ENCODE measurements at regions not wholly inside any gene's neighbourhood (a gene's known extent, or its start where the extent isn't known, plus 50 kb on each side); places are given as distances from the start of the nearest gene placed in this dataset.

DNA sequence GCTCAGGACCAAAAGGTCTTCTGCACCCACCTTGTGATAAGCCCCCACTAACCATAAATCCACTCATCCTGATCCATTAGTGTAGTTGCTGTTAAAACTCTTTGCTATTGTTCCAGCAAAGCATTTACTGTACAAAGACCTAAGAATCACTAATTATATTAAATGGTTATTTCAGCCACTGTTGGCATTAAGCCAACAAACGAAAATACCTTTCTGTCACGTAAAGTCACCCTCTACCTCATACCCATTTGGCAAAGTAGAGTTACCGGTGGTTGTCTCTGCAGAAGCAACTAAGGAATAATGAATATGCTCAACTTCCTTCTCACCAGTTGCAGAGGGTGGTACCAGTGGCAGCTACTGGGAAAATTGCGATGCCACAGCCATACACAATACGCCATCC is 224.5 kb downstream of the SP3 start:
- H3K4me3 ChIP-seq (replicated peaks; ENCODE audit: low read depth, low read length): no peak overlapping the region
- TF ChIP-seq, protein P1, sequence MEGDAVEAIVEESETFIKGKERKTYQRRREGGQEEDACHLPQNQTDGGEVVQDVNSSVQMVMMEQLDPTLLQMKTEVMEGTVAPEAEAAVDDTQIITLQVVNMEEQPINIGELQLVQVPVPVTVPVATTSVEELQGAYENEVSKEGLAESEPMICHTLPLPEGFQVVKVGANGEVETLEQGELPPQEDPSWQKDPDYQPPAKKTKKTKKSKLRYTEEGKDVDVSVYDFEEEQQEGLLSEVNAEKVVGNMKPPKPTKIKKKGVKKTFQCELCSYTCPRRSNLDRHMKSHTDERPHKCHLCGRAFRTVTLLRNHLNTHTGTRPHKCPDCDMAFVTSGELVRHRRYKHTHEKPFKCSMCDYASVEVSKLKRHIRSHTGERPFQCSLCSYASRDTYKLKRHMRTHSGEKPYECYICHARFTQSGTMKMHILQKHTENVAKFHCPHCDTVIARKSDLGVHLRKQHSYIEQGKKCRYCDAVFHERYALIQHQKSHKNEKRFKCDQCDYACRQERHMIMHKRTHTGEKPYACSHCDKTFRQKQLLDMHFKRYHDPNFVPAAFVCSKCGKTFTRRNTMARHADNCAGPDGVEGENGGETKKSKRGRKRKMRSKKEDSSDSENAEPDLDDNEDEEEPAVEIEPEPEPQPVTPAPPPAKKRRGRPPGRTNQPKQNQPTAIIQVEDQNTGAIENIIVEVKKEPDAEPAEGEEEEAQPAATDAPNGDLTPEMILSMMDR (IDR thresholded peaks at IDR 0.05; ENCODE audit: insufficient read depth, low read length, poor library complexity, severe bottlenecking): no peak
- H3K27me3 ChIP-seq (replicated peaks; ENCODE audit: control insufficient read depth, insufficient read depth, low read length): no peaks in the 10 kb centered on the region; the same call in 1 of the 2 replicates
- H3K36me3 ChIP-seq (ENCODE audit: control insufficient read depth, insufficient read depth, low read length): no peaks in the 10 kb centered on the region
- DNase-seq (ENCODE audit: extremely low read depth, insufficient read length): no peak

DNA sequence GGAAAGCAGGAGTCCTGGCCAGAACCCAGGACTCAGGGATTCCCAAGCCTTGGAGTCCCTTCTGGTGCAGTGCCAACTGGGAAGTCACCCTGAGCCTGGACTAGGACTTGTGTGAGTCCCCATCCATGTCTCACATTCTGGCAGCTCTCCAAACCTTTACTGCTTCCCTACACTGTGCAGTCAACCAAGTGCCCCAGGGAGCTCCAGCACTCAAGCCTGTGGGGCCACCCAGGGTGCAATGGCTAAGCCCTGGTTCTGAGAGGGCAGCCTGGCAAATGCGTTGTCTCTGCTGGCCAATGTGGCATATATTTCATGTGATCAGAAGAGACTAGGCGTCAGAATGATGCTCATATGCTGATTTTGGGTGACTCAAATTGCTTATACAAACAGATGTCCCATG is 223.4 kb downstream of the SP3 start:
- H3K36me3 ChIP-seq (ENCODE audit: control insufficient read depth, insufficient read depth, low read length): no peaks in the 10 kb centered on the region
- H3K27me3 ChIP-seq (replicated peaks; ENCODE audit: control insufficient read depth, insufficient read depth, low read length): no peaks in the 10 kb centered on the region; the same call in 1 of the 2 replicates
- no peak overlapping the region for H3K4me3 ChIP-seq (replicated peaks; ENCODE audit: low read depth, low read length)
- no peak for DNase-seq (ENCODE audit: extremely low read depth, insufficient read length)
- TF ChIP-seq, protein P1 (IDR thresholded peaks at IDR 0.05; ENCODE audit: insufficient read depth, low read length, poor library complexity, severe bottlenecking): no peak

DNA sequence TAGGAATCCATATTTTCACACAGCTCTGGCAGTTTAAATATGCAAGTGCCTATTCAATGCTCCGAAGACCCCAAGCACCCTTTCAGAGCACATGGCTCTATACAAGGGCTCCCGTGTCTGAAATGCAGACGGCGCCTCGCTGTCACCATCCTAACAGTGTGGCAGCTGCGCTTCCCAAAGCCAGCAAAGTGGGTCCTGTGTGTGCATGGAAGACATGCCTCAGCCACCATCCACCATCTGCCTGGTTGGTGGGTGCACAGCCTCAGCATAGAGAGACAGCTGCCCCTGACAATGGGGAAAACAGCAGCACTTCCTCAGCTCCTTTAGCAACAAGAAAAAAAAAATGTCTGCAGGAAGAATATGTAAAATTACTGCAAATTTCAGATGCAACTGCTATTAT is 218.1 kb downstream of the SP3 start:
- peaks cover 2% of the 10 kb centered on the region; the same call in 1 of the 2 replicates for H3K27me3 ChIP-seq (replicated peaks; ENCODE audit: control insufficient read depth, insufficient read depth, low read length)
- H3K36me3 ChIP-seq (ENCODE audit: control insufficient read depth, insufficient read depth, low read length): no peaks in the 10 kb centered on the region
- H3K4me3 ChIP-seq (replicated peaks; ENCODE audit: low read depth, low read length): no peak overlapping the region
- TF ChIP-seq, protein P1 (IDR thresholded peaks at IDR 0.05; ENCODE audit: insufficient read depth, low read length, poor library complexity, severe bottlenecking): no peak
- DNase-seq (ENCODE audit: extremely low read depth, insufficient read length): no peak

DNA sequence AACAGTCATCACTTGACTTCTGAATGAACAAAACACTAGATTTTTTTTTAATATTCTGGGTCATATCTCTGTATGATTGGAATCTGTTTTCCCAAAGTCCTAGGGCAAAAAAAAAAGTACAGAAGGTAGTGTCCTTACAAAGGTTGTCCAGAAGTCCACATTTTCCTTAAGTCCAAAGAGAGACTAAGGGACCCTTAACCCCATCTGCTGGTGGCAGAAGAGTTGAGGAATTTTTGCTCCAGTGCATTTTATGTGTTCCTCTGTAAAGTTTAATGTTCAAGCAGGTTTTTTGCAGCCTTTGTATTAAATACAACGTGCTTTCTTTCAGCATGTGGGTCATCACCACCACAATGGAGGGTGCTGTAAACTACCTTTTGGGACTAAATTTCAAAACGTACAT is 215.9 kb downstream of the SP3 start:
- TF ChIP-seq, protein P1 (IDR thresholded peaks at IDR 0.05; ENCODE audit: insufficient read depth, low read length, poor library complexity, severe bottlenecking): no peak
- DNase-seq (ENCODE audit: extremely low read depth, insufficient read length): no peak
- Histone ChIP-seq H3K4me3 (replicated peaks; ENCODE audit: low read depth, low read length) (no peak overlapping the region), H3K36me3 (ENCODE audit: control insufficient read depth, insufficient read depth, low read length) (no peaks in the 10 kb centered on the region), H3K27me3 (replicated peaks; ENCODE audit: control insufficient read depth, insufficient read depth, low read length) (0 out of 2 replicates have a peak, but pooled peaks cover 2% of the 10 kb centered on the region)

DNA sequence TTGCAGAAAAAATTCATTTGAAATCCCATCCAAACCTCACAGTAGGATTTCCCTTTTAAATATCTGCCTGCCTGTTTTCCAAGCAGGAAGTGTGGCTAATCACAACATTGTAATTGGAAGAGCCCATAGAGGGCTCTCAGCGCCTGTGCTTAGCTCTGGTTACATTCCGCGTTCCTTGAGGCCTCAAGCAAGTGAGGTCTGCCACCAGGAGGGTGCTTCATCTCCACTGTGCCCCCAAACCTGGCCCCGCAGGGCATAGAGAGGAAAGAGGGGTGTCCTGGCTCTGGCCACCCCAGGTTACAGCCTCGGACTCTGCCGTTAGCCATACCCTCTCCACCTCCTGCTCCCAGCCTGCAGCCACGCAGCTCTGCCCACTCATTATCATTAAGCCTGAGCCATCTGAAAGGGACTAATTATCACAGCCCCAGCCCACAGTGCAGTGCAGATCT is 214.8 kb downstream of the SP3 start:
- Histone ChIP-seq H3K36me3 (ENCODE audit: control insufficient read depth, insufficient read depth, low read length) (no peaks in the 10 kb centered on the region), H3K4me3 (replicated peaks; ENCODE audit: low read depth, low read length) (no peak overlapping the region), H3K27me3 (replicated peaks; ENCODE audit: control insufficient read depth, insufficient read depth, low read length) (0 out of 2 replicates have a peak, but pooled peaks cover 2% of the 10 kb centered on the region)
- no peak for DNase-seq (ENCODE audit: extremely low read depth, insufficient read length)
- TF ChIP-seq, protein P1 (IDR thresholded peaks at IDR 0.05; ENCODE audit: insufficient read depth, low read length, poor library complexity, severe bottlenecking): no peak

DNA sequence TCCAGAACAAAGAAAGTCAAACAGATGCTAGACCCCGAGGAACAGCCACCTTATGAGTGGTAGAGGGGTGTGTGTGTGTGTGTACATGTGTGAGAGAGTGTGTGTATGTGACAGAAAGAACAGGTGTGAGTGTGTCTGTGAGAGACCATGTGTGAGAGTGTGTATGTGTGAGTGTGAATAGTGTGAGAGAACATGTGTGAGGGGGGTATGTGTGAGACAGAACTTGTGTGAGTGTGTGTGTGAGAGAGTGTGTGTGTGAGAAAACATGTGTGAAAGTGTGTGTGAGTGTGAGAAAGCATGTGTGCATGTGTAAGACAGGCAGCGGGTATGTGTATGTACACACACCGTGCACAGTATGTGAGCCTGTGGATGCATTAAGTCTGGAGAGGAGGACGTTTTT is 214.3 kb downstream of the SP3 start:
- 0 out of 2 replicates have a peak, but pooled peaks cover 2% of the 10 kb centered on the region for H3K27me3 ChIP-seq (replicated peaks; ENCODE audit: control insufficient read depth, insufficient read depth, low read length)
- TF ChIP-seq, protein P1 (IDR thresholded peaks at IDR 0.05; ENCODE audit: insufficient read depth, low read length, poor library complexity, severe bottlenecking): no peak

More for the DNA sequence above, 214.3 kb downstream of the SP3 start:
- H3K4me3 ChIP-seq (replicated peaks; ENCODE audit: low read depth, low read length): no peak overlapping the region
- H3K36me3 ChIP-seq (ENCODE audit: control insufficient read depth, insufficient read depth, low read length): no peaks in the 10 kb centered on the region
- no peak for DNase-seq (ENCODE audit: extremely low read depth, insufficient read length)

All from GM06990 (cell line).